H54 (cell line): ENCODE measurements at regions not wholly inside any gene's neighbourhood (a gene's known extent, or its start where the extent isn't known, plus 50 kb on each side); places are given as distances from the start of the nearest gene placed in this dataset.
"Not testable (repeated sequence)": the region's sequence is repeated elsewhere in the genome, so short reads cannot be mapped to it uniquely, and the experiment has no call there.

Experiments
- DNase-seq: peaks from one replicate; pipeline ENCODE4 v3.0.0; 2011; ENCODE audit warnings: low spot score, mixed read lengths; ENCODE audit not compliant: insufficient read length
- FAIRE-seq: peaks from 3 replicates; lab custom pipeline; 2011; peaks lifted over from hg19 to GRCh38; lab: Jason Lieb, UNC
- POLR2A ChIP-seq: IDR thresholded peaks from 2 replicates; pipeline ENCODE4 v1.6.1; 2011; ENCODE audit warnings: low read depth, mild to moderate bottlenecking, low read length

DNA sequence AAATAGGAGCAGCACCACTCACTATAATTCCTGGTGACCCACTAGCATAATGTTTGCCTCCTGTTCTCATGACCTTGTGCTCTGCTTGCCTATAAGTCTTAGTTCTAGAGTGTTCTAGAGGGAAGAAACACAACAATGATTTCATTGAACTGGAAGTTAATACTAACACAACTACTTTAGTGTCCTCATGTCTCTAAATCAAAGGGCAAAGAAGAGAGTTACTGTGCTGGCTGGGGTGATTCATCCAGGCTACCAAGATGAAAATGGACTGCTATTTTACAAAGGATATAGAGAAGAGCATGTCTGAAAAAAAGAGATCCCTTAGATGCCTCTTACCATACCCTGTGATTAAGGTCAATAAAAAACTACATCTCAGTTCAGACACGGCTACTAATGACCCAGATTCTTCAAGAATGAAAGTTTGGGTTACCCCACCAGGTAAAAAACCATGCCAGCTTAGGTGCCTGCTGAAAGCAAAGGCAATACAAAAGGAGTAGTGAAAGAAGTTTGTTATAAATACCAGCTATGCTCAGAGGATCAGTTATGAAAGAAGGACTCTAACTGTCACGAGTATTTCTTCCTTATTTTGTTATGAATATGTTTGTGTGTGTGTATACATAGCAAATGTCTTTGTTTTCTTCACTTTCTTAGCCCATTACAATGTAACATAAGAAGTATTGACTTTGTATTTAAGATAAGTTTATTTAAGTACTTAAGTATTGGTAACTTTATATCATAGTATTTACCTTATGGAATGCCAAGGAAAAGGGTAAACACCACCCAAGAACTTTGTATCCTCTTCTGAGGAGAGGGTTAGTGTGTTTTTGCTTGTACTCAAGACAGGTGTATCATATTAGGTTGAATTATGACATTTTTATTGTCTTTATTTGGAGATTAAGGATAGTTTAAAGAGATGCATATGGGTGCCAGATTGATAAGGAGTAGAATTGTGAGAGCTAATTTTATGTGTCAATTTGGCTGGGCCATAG lies 314.1 kb upstream of the PTGER4 start:
- no peak for TF ChIP-seq POLR2A
- FAIRE-seq: peak; percentile 75
- no peak for DNase-seq

GRCh38 chr5:40364441-40364840 lies 315.3 kb upstream of the PTGER4 start:
- TF ChIP-seq POLR2A: no peak
- DNase-seq: no peak
- FAIRE-seq: no peak

GRCh38 chr5:40361378-40361777 lies 318.3 kb upstream of the PTGER4 start:
- TF ChIP-seq POLR2A: no peak
- no peak for DNase-seq
- no peak for FAIRE-seq

- FAIRE-seq (peak; percentile 62), DNase-seq (no peak)
- no peak for TF ChIP-seq POLR2A
These were observed 319.0 kb upstream of the PTGER4 start for GRCh38 chr5:40360685-40361084.

DNA sequence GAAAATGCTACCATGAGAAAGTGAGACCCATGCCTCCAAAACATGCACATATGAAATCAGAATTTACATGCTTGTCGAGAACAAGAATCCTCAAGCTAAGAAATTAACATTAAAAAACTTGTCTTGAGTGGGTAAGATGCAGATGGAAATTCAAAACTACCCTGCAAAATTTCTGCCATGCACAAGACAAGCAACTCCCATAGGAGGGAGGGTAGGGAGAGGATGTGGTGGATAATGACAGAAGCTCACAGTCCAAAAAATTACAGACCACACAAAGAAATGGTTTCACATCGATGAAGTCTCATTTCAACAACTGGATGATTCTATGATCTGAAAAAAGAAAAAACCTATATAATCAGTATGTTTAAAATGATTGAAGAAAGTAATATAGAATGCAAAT lies 319.9 kb upstream of the PTGER4 start:
- DNase-seq (no peak), FAIRE-seq (no peak)
- no peak for TF ChIP-seq POLR2A

DNA sequence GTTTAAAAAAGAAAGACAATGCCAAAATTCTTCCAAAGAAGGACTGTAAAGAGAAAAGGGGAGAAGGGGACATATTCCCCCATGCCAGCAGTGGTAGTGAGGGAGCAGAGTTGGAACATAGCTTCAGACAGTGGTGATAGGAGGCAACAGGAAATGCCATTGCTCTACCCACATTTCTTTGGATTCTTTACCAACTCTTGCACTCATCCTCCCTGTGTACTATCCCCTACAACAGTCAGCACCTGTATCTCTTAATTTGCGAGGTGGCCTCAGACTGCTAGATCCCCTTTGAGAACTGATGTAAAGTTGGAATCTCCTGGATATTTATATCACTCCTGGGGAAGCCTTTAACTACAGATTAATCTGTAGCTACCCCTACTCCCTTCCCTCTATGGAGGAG lies 320.6 kb upstream of the PTGER4 start:
- TF ChIP-seq POLR2A: no peak
- FAIRE-seq (no peak), DNase-seq (no peak)

GRCh38 chr5:40356248-40356647 lies 323.5 kb upstream of the PTGER4 start:
- peak; percentile 70 for FAIRE-seq
- TF ChIP-seq POLR2A: no peak

DNA sequence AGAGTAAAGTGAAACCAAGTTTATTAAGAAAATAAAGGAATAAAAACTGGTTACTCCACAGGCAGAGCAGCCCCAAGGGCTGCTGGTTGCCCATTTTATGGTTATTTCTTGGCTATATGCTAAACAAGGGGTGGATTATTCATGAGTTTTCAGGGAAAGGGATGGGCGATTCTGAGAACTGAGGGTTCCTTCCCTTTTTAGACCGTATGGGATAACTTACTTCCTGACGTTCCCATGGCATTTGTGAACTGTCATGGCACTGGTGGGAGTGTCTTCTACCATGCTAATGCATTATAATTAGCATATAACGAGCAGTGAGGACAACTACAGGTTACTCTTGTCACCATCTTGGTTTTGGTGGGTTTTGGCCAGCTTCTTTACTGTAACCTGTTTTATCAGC lies 323.9 kb upstream of the PTGER4 start:
- FAIRE-seq (no peak), DNase-seq (no peak)
- no peak for TF ChIP-seq POLR2A

More at GRCh38 chr5:40356248-40356647, 323.5 kb upstream of the PTGER4 start:
- DNase-seq: no peak

DNA sequence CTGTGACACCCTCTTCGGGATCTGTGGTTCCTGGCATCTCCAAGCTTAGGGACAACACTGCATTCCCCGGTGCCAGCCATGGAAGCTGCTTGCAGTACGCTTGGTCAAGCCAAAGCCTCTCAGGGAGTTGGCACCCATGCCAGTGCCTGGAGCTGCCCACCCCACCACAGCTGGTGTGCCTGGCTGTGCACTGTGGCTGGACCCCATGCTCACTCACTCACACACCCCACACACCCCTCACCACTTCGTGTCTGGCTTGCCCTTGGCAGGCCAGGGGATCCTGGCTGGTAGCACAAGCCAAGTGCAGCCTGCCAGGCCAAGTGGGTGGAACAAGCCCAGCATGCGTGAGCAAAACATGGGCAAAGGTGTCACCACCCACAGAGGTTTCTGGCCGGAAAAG lies 324.5 kb upstream of the PTGER4 start:
- no peak for TF ChIP-seq POLR2A
- DNase-seq (no peak), FAIRE-seq (no peak)

DNA sequence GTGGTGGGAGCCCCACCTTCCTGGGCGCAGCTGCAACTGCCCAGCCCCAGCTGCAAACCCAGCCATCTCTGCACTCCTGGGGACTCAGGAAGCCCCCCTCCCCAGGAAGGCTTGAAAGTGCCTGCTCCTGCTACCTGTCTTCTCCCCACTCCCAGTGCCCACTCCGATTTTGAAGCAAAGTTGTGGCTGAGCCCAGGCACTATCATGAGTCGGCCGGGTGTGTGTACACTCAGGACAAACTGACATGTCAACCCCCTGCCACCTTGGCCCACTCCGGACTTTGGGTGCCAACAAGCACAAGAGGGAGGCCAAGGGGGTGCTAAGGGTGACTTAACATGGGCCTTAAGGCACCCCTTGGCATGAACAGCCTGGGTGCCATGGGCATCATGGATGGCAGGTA lies 325.5 kb upstream of the PTGER4 start:
- FAIRE-seq (no peak), DNase-seq (no peak)
- TF ChIP-seq POLR2A: no peak

DNA sequence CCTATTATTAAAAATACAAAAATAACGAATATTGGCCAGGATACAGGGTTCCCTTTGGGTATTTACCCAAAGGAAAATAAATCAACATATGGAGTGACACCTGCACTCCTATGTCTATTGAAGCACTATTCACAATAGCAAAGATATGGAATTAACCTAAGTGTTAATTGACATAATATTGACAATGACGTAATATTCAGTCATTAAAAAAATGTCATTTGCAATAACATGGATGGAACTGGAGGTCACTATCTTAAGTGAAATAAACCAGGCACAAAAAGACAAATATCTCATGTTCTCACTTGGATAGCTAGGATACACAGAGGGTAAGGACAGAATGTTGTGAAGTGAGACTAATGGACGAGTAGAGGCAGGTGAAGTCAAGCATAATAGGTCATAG lies 326.3 kb upstream of the PTGER4 start:
- FAIRE-seq (peak; percentile 57), DNase-seq (no peak)
- no peak for TF ChIP-seq POLR2A

- FAIRE-seq (no peak), DNase-seq (no peak)
- no peak for TF ChIP-seq POLR2A
These were observed 331.6 kb upstream of the PTGER4 start for GRCh38 chr5:40347981-40348725.

GRCh38 chr5:40346901-40347300 lies 332.8 kb upstream of the PTGER4 start:
- DNase-seq (no peak), FAIRE-seq (no peak)
- no peak for TF ChIP-seq POLR2A

GRCh38 chr5:40338434-40338833 lies 341.3 kb upstream of the PTGER4 start:
- not testable (repeated sequence) for FAIRE-seq

More at GRCh38 chr5:40338434-40338833, 341.3 kb upstream of the PTGER4 start:
- not testable (repeated sequence) for DNase-seq
